DMS 273 treated with DMSO at 0.1 percent for 48 hours (cell line): ENCODE measurements at regions not wholly inside any gene's neighbourhood (a gene's known extent, or its start where the extent isn't known, plus 50 kb on each side); places are given as distances from the start of the nearest gene placed in this dataset.

Experiments used
- DNase-seq: peaks from one replicate; lab custom pipeline; 2025; lab: John Stamatoyannopoulos, UW

DNA sequence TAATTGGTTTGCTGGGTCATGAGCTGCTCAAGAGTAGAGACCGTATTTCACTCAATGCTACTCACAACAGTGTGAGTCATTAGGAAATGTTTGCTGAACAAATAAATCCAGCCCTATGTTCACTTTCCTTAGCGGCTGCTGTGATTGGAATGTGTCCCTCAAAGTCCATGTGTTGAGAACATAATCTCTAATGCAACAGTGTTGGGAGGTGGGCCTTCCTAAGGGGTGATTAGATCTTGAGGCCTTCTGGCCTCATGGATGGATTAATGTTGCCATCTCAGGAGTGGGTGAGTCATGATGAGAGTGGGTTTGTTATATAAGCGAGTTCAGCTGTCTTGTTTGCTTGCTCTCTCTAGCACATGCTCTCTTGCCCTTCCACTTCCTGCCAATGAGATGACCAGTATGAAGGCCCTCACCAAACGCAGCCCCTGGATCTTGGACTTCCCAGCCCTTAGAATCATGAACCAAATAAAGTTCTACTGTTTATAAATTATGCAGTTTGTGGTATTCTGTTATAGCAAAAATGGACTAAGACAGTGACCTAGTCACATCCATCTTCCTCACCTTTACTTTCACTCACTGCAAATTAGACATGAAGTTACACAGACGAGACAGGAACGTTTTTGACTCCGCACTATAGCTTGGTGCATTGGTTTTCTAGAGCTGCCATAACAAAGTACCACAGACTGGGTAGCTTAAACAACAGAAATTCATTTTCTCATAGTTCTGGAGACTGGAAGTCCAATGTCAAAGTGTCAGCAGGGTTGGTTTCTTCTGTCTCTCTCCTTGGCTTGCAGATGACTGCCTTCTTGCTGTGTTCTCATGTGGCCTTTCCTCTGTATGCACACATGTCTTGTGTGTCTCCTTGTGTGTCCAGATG, 50.9 kb upstream of the FAM169A start:
- no peak for DNase-seq
